IMR-90 (cell line): ENCODE measurements at regions not wholly inside any gene's neighbourhood (a gene's known extent, or its start where the extent isn't known, plus 50 kb on each side); places are given as distances from the start of the nearest gene placed in this dataset.

Experiments
- ATAC-seq: fragments of 200-7000 bp; cut with Tn5 transposase; 2 replicates; pipeline ENCODE4 v1.9.1; 2020; ENCODE audit warnings: low read depth, mild to moderate bottlenecking, moderate library complexity
- BruUV-seq: library from RNA; stranded (reverse); fragments of 400-500 nt; replicated peaks from 2 replicates; lab custom pipeline; 2021; lab: Mats Ljungman, UMichigan
- CTCF ChIA-PET: fragments of 300-600 bp; formaldehyde crosslinking; extraction: SDS; loops from one replicate; lab custom pipeline; 2021; ENCODE audit warnings: antibody characterized with exemption; lab: Yijun Ruan, JAX
- POLR2A ChIA-PET: fragments of 300-600 bp; sonication (Branson Sonifier 250); formaldehyde crosslinking; loops from one replicate; lab custom pipeline; 2022; ENCODE audit warnings: antibody characterized with exemption; ENCODE audit not compliant: unreplicated experiment; lab: Charles Lee
- DNase-seq: peaks from one replicate; pipeline ENCODE4 v3.0.0; 2013
- H2AFZ ChIP-seq: replicated peaks from 2 replicates; pipeline ENCODE3; 2013; ENCODE audit warnings: low read length, mild to moderate bottlenecking; ENCODE audit not compliant: poor library complexity
- H2AK5ac ChIP-seq: 2 replicates; pipeline ENCODE4 v1.6.1; 2013; ENCODE audit warnings: low read depth, low read length, inconsistent platforms
- H2AK9ac ChIP-seq: replicated peaks from 2 replicates; pipeline ENCODE3; 2013; ENCODE audit warnings: mild to moderate bottlenecking, low read depth, low read length, moderate library complexity; ENCODE audit not compliant: poor library complexity
- H2BK120ac ChIP-seq: 2 replicates; pipeline ENCODE4 v1.6.1; 2013; ENCODE audit warnings: low read depth, low read length, inconsistent platforms
- H2BK15ac ChIP-seq: 3 replicates; pipeline ENCODE4 v1.6.1; 2013; ENCODE audit warnings: low read depth, low read length, inconsistent platforms
- H2BK20ac ChIP-seq: 2 replicates; pipeline ENCODE4 v1.6.1; 2013; ENCODE audit warnings: low read depth, mild to moderate bottlenecking, inconsistent platforms, low read length, moderate library complexity
- H2BK5ac ChIP-seq: 2 replicates; pipeline ENCODE4 v1.6.1; 2013; ENCODE audit warnings: mild to moderate bottlenecking, low read depth, low read length, inconsistent platforms; ENCODE audit not compliant: poor library complexity, severe bottlenecking
- H3K14ac ChIP-seq: replicated peaks from 2 replicates; pipeline ENCODE4 v1.6.1; 2013; ENCODE audit warnings: low read depth, low read length, inconsistent platforms
- H3K18ac ChIP-seq: 2 replicates; pipeline ENCODE4 v1.6.1; 2013; ENCODE audit warnings: low read depth, low read length, control low read depth
- H3K23ac ChIP-seq: 2 replicates; pipeline ENCODE4 v1.6.1; 2013; ENCODE audit warnings: low read depth, low read length, inconsistent platforms
- H3K27ac ChIP-seq: 2 replicates; pipeline ENCODE4 v1.5.1; 2013; ENCODE audit warnings: mild to moderate bottlenecking, control low read depth, low read length; ENCODE audit not compliant: insufficient read depth
- H3K27me3 ChIP-seq: 2 replicates; pipeline ENCODE4 v1.6.1; 2013; ENCODE audit warnings: low read length; ENCODE audit not compliant: control insufficient read depth, insufficient read depth
- H3K36me3 ChIP-seq: 2 replicates; pipeline ENCODE4 v1.6.1; 2013; ENCODE audit warnings: low read length, mixed read lengths; ENCODE audit not compliant: control insufficient read depth, insufficient read depth
- H3K4ac ChIP-seq: 2 replicates; pipeline ENCODE4 v1.6.1; 2013; ENCODE audit warnings: low read depth, low read length, inconsistent platforms
- H3K4me1 ChIP-seq: 2 replicates; pipeline ENCODE4 v1.6.1; 2013; ENCODE audit warnings: low read length, mixed read lengths; ENCODE audit not compliant: control insufficient read depth, insufficient read depth
- H3K4me2 ChIP-seq: 2 replicates; pipeline ENCODE4 v1.6.1; 2013; ENCODE audit warnings: low read depth, mild to moderate bottlenecking, control low read depth, low read length, moderate library complexity
- H3K4me3 ChIP-seq: 2 replicates; pipeline ENCODE4 v1.5.1; 2013; ENCODE audit warnings: low read depth, mild to moderate bottlenecking, control low read depth, low read length, moderate library complexity; ENCODE audit not compliant: insufficient read depth
- H3K56ac ChIP-seq: 2 replicates; pipeline ENCODE4 v1.6.1; 2013; ENCODE audit warnings: low read length, inconsistent platforms; ENCODE audit not compliant: insufficient read depth; ENCODE audit errors: extremely low read depth
- H3K79me1 ChIP-seq, 2 experiments: 2 replicates each; pipeline ENCODE4 v1.6.1; 2013; ENCODE audit warnings: low read length in 2 of 2, inconsistent platforms in 1 of 2, low read depth in 1 of 2
- H3K9ac ChIP-seq: 2 replicates; pipeline ENCODE4 v1.6.1; 2013; ENCODE audit warnings: low read depth, low read length, control low read depth
- H3K9me1 ChIP-seq: 2 replicates; pipeline ENCODE4 v1.6.1; 2013; ENCODE audit warnings: low read length, inconsistent platforms; ENCODE audit not compliant: insufficient read depth
- H3K9me3 ChIP-seq: 2 replicates; pipeline ENCODE4 v1.6.1; 2013; ENCODE audit warnings: low read length; ENCODE audit not compliant: control insufficient read depth, insufficient read depth
- H4K20me1 ChIP-seq: 2 replicates; pipeline ENCODE4 v1.6.1; 2013; ENCODE audit warnings: low read length, inconsistent platforms; ENCODE audit not compliant: insufficient read depth
- H4K5ac ChIP-seq: 2 replicates; pipeline ENCODE4 v1.6.1; 2013; ENCODE audit warnings: mild to moderate bottlenecking, low read depth, low read length, control low read depth
- H4K8ac ChIP-seq, 2 experiments: 2 replicates each; pipeline ENCODE4 v1.6.1; 2013; ENCODE audit warnings: low read depth in 2 of 2, low read length in 2 of 2, control low read depth in 1 of 2, inconsistent platforms in 1 of 2
- H4K91ac ChIP-seq: 2 replicates; pipeline ENCODE4 v1.6.1; 2013; ENCODE audit warnings: low read depth, low read length, inconsistent platforms; ENCODE audit not compliant: insufficient read depth
- BHLHE40 ChIP-seq: fragments of 150-350 bp; IDR thresholded peaks from 2 replicates; pipeline ENCODE4 v1.6.1; 2016; ENCODE audit warnings: mild to moderate bottlenecking, low read depth, low read length
- CEBPB ChIP-seq: IDR thresholded peaks from 2 replicates; pipeline ENCODE4 v1.6.1; 2012; ENCODE audit warnings: low read depth, low read length, improper control_type of control experiment
- CHD1 ChIP-seq: IDR thresholded peaks from 2 replicates; pipeline ENCODE4 v1.6.1; 2012; ENCODE audit warnings: low read depth, low read length, improper control_type of control experiment
- FOS ChIP-seq: fragments of 150-350 bp; IDR thresholded peaks from 2 replicates; pipeline ENCODE4 v1.6.1; 2016; ENCODE audit warnings: low read depth, low read length
- MAFK ChIP-seq: IDR thresholded peaks from 2 replicates; pipeline ENCODE4 v1.6.1; 2012; ENCODE audit warnings: low read depth, low read length, improper control_type of control experiment
- MAZ ChIP-seq: IDR thresholded peaks from 2 replicates; pipeline ENCODE4 v1.6.1; 2012; ENCODE audit warnings: low read depth, mild to moderate bottlenecking, low read length, improper control_type of control experiment, moderate library complexity, borderline replicate concordance
- MXI1 ChIP-seq: IDR thresholded peaks from 2 replicates; pipeline ENCODE4 v1.6.1; 2012; ENCODE audit warnings: low read depth, mild to moderate bottlenecking, low read length, moderate library complexity, borderline replicate concordance
- NFE2L2 ChIP-seq: fragments of 150-350 bp; IDR thresholded peaks from 2 replicates; pipeline ENCODE4 v1.6.1; 2016; ENCODE audit warnings: low read depth, mild to moderate bottlenecking, low read length
- POLR2A ChIP-seq: IDR thresholded peaks from 2 replicates; pipeline ENCODE4 v1.6.1; 2012; ENCODE audit warnings: mild to moderate bottlenecking, low read depth, low read length
- RAD21 ChIP-seq: IDR thresholded peaks from 2 replicates; pipeline ENCODE4 v1.6.1; 2012; ENCODE audit warnings: low read length, improper control_type of control experiment
- RCOR1 ChIP-seq: IDR thresholded peaks from 2 replicates; pipeline ENCODE4 v1.6.1; 2012; ENCODE audit warnings: mild to moderate bottlenecking, low read length, improper control_type of control experiment; ENCODE audit not compliant: insufficient replicate concordance
- RFX5 ChIP-seq: IDR thresholded peaks from 2 replicates; pipeline ENCODE4 v1.8.0; 2012; ENCODE audit warnings: low read depth, mild to moderate bottlenecking, low read length, moderate library complexity
- SMC3 ChIP-seq: fragments of 150-350 bp; IDR thresholded peaks from 2 replicates; pipeline ENCODE4 v1.6.1; 2016; ENCODE audit warnings: low read depth, mild to moderate bottlenecking, antibody characterized with exemption, low read length, moderate library complexity
- WGBS, 2 experiments: methylation state at CpG; one replicate each; pipeline versions ENCODE4 v1.1.5 to v1.1.7; 2013; ENCODE audit warnings: missing lambda C conversion rate in 2 of 2; ENCODE audit not compliant: insufficient read length in 1 of 2; ENCODE audit errors: extremely low coverage in 2 of 2; 5-methylcytosine and 5-hydroxymethylcytosine counted together
- dilution Hi-C: fragments of 300-500 bp; cut with HindIII; formaldehyde crosslinking; loops from one replicate; pipeline ENCODE4 v1.14.3; 2018; ENCODE audit warnings: low sequenced_read_pairs; ENCODE audit not compliant: unreplicated experiment
- in situ Hi-C: fragments of 300-500 bp; cut with MboI; formaldehyde crosslinking; loops from 3 replicates; pipeline ENCODE4 v1.14.3; 2019; ENCODE audit warnings: low sequenced_read_pairs, inconsistent platforms, mixed read lengths
- intact Hi-C: fragments of 100-400 bp; cut with micrococcal nuclease; formaldehyde crosslinking; loops from 2 replicates; pipeline ENCODE4 v1.10.0; 2022
- TF ChIP-seq, protein P1 (sequence below): conservative IDR thresholded peaks from 2 replicates; pipeline ENCODE4 v1.5.1; 2012; ENCODE audit warnings: mild to moderate bottlenecking, low read depth, low read length, improper control_type of control experiment
- TF ChIP-seq, protein P2 (sequence below): fragments of 150-350 bp; IDR thresholded peaks from 2 replicates; pipeline ENCODE4 v1.6.1; 2016; ENCODE audit warnings: low read depth, mild to moderate bottlenecking, low read length, moderate library complexity, borderline replicate concordance
- TF ChIP-seq, protein P3 (sequence below): fragments of 150-350 bp; IDR thresholded peaks from 2 replicates; pipeline ENCODE4 v1.6.1; 2017; ENCODE audit warnings: mild to moderate bottlenecking, antibody characterized with exemption, low read length, low read depth

DNA sequence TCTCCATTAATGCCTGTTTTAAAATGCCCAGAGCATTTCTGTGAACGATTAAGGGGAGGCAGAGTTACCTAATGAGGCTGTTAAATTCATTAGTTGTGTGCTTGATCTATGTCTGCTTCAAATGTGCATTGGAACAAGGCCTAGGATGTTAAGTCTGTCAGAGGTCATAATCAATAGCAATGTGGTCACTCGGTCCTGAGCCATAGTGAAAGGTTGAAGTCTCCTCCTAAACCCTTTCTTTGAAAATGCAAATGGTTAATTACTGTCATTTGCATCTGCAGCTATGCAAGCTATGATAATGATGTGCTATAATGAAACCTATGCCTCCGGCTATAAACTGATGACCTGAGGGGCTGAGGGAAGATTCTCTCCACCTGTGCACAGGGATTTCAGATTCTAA lies 114.2 kb upstream of the NR5A2 start:
- BruUV-seq = no TSS peak

More for the DNA sequence above, 114.2 kb upstream of the NR5A2 start:
- H3K27me3 ChIP-seq = no peaks in the 10 kb centered on the region
- H3K79me1 ChIP-seq = no peaks in the 10 kb centered on the region
- no peak overlapping the region for H2BK5ac ChIP-seq
- H4K91ac ChIP-seq = no peak overlapping the region
- H3K4me2 ChIP-seq = no peak overlapping the region
- DNase-seq = no peak
- no peak overlapping the region for H3K27ac ChIP-seq
- H3K23ac ChIP-seq = no peak overlapping the region
- no peak overlapping the region for H4K5ac ChIP-seq
- no peak overlapping the region for H2BK15ac ChIP-seq
- H3K14ac ChIP-seq = no peak overlapping the region
- no peak overlapping the region for H2AK9ac ChIP-seq
- CTCF ChIA-PET = interaction anchor here (0.6 kb wide), 1 partner anchor 40 kb away, joined by 4 read pairs; no protein-coding TSS in a partner anchor
- H3K4ac ChIP-seq = no peak overlapping the region
- H4K8ac ChIP-seq = no peak overlapping the region
- H3K18ac ChIP-seq = no peak overlapping the region
- no peaks in the 10 kb centered on the region for H3K9me3 ChIP-seq
- H3K56ac ChIP-seq = no peak overlapping the region
- no peak for TF ChIP-seq SMC3
- no peak for TF ChIP-seq CEBPB
- TF ChIP-seq MAFK = no peak
- TF ChIP-seq RCOR1 = no peak
- no peak for TF ChIP-seq MXI1
- no peak for TF ChIP-seq RAD21
- TF ChIP-seq, protein P1, sequence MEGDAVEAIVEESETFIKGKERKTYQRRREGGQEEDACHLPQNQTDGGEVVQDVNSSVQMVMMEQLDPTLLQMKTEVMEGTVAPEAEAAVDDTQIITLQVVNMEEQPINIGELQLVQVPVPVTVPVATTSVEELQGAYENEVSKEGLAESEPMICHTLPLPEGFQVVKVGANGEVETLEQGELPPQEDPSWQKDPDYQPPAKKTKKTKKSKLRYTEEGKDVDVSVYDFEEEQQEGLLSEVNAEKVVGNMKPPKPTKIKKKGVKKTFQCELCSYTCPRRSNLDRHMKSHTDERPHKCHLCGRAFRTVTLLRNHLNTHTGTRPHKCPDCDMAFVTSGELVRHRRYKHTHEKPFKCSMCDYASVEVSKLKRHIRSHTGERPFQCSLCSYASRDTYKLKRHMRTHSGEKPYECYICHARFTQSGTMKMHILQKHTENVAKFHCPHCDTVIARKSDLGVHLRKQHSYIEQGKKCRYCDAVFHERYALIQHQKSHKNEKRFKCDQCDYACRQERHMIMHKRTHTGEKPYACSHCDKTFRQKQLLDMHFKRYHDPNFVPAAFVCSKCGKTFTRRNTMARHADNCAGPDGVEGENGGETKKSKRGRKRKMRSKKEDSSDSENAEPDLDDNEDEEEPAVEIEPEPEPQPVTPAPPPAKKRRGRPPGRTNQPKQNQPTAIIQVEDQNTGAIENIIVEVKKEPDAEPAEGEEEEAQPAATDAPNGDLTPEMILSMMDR = no peak
- TF ChIP-seq CHD1 = no peak
- TF ChIP-seq, protein P2, sequence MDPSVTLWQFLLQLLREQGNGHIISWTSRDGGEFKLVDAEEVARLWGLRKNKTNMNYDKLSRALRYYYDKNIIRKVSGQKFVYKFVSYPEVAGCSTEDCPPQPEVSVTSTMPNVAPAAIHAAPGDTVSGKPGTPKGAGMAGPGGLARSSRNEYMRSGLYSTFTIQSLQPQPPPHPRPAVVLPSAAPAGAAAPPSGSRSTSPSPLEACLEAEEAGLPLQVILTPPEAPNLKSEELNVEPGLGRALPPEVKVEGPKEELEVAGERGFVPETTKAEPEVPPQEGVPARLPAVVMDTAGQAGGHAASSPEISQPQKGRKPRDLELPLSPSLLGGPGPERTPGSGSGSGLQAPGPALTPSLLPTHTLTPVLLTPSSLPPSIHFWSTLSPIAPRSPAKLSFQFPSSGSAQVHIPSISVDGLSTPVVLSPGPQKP = no peak
- TF ChIP-seq MAZ = no peak
- no peak for TF ChIP-seq NFE2L2
- TF ChIP-seq POLR2A = no peak
- TF ChIP-seq, protein P3, sequence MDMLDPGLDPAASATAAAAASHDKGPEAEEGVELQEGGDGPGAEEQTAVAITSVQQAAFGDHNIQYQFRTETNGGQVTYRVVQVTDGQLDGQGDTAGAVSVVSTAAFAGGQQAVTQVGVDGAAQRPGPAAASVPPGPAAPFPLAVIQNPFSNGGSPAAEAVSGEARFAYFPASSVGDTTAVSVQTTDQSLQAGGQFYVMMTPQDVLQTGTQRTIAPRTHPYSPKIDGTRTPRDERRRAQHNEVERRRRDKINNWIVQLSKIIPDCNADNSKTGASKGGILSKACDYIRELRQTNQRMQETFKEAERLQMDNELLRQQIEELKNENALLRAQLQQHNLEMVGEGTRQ = no peak
- TF ChIP-seq FOS = no peak
- TF ChIP-seq BHLHE40 = no peak
- no peak for TF ChIP-seq RFX5
- ATAC-seq = no peak
- no peak overlapping the region for H3K9ac ChIP-seq
- POLR2A ChIA-PET = no interaction called here
- no peak overlapping the region for H2AFZ ChIP-seq
- no peaks in the 10 kb centered on the region for H3K36me3 ChIP-seq
- no peaks in the 10 kb centered on the region for H3K9me1 ChIP-seq
- intact Hi-C loops (no loop called here), dilution Hi-C loops (no loop called here), in situ Hi-C loops (no loop called here)
- no peaks in the 10 kb centered on the region for H3K4me1 ChIP-seq
- H2BK120ac ChIP-seq = no peak overlapping the region
- no peak overlapping the region for H2BK20ac ChIP-seq
- no peaks in the 10 kb centered on the region for H4K20me1 ChIP-seq
- H3K4me3 ChIP-seq = no peak overlapping the region
- no peak overlapping the region for H2AK5ac ChIP-seq
- WGBS, 2 experiments = 40% methylated on average over 1 of the region's 3 CpGs; no CpG with 5 or more reads in 1 of the 2 experiments
